ENCODE measurements at regions not wholly inside any gene's neighbourhood (a gene's known extent, or its start where the extent isn't known, plus 50 kb on each side); places are given as distances from the start of the nearest gene placed in this dataset.
A peak's percentile ranks its signal among the peaks of the same experiment; 100 is the strongest.
"Not testable (repeated sequence)": the region's sequence is repeated elsewhere in the genome, so short reads cannot be mapped to it uniquely, and the experiment has no call there.

GRCh38 chrX:136950211-136950610, 69.7 kb upstream of the RBMX start:
- TF ChIP-seq CTCF (IDR thresholded peaks at IDR 0.05; ENCODE audit: low read length, missing control alignments) = no peak
- H3K4me3 ChIP-seq (replicated peaks; ENCODE audit: low read depth, low read length) = no peak overlapping the region
- DNase-seq (ENCODE audit: low read depth) = no peak

DNA sequence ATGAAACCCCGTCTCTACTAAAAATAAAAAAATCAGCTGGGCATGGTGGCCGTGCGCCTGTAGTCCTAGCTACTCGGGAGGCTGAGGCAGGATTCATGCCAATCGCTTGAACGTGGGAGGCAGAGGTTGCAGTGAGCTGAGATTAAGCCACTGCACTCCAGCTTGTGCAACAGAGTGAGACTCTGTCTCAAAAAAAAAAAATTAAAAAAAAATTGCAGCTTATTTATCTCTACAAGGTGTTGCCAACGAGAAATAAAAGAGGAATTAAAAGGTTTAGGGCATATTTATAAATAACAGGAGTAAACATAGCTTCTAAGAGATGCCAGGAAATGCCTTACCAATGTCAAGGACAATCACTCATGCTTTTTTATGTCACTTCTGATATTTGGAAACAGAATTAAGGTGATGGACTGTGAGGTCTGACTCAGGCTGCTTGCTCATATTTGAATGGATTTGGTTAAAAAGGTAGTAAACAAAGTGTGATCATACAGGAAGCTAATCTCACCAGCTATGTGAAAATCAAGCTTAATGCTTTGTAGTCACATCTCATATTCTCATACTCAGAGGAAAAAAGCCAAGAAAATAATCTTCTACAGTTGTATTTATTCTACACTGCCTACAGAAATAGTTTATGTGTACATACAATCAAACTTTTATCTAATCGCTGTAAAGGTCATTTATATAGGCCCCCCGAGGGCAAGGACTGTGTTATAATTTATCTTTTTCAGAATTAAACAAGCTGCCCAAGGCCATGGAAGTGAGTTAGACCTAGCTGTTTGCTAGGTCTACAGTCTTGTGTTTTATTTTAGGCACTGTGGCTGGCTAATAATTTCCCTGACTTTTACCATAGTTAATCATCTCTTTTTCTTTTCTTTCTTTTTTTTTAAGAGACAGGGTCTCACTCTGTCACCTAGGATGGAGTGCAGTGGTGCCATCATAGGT, 61.1 kb upstream of the RBMX start:
- TF ChIP-seq CTCF (IDR thresholded peaks at IDR 0.05; ENCODE audit: low read length, missing control alignments) = no peak
- no peak overlapping the region for H3K4me3 ChIP-seq (replicated peaks; ENCODE audit: low read depth, low read length)
- DNase-seq (ENCODE audit: low read depth) = no peak

DNA sequence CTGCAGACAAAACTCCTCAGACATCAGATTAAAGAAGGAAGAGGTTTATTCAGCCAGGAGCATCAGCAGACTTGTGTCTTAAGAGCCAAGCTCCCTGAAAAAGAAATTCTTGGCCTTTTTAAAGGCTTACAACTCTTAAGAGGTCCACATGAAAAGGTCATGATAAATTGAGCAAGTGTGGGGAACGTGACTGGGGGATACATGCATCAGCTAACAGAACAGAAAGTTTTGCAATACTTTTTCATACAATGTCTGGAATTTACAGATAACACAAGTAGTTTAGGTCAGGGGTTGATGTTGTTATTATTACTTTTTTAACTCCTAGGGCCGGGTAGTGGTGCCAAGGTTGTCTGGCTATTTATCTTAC, 55.6 kb upstream of the RBMX start:
- no peak overlapping the region for H3K4me3 ChIP-seq (replicated peaks; ENCODE audit: low read depth, low read length)
- peak; percentile 52 for DNase-seq (ENCODE audit: low read depth)

DNA sequence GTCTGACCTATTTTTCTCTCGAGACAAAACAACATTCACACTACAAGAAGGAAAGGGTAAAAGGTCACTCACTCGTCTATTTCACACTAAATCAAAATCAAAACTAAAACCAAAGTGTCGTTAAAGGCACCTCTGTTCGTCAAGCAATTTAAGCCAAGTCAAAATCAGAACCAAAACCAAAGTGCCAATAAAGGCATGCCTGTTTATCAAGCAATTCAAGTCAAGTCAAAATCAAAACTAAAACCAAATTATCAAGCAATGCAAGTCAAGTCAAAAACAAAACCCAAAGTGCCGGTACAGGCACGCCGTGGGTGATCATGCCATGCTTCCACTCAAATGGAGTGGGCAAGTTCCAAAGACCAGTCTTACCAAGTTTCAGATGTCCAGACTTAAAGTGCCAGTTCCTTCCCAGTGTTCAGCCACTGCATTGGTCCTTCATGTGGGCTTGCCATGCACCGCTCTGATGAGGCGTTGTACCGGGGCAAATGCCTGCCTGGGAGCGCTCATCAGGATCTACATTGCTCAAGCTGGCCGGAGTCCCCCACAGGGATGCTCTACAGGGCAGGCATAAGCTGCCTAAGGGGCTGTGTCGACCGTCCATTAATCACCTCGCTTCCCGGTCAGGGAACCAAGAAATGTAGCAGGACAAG, 55.1 kb upstream of the RBMX start:
- not testable (repeated sequence) for DNase-seq (ENCODE audit: low read depth); H3K4me3 ChIP-seq (replicated peaks; ENCODE audit: low read depth, low read length)

More for the DNA sequence above, 55.6 kb upstream of the RBMX start:
- no peak for TF ChIP-seq CTCF (IDR thresholded peaks at IDR 0.05; ENCODE audit: low read length, missing control alignments)

DNA sequence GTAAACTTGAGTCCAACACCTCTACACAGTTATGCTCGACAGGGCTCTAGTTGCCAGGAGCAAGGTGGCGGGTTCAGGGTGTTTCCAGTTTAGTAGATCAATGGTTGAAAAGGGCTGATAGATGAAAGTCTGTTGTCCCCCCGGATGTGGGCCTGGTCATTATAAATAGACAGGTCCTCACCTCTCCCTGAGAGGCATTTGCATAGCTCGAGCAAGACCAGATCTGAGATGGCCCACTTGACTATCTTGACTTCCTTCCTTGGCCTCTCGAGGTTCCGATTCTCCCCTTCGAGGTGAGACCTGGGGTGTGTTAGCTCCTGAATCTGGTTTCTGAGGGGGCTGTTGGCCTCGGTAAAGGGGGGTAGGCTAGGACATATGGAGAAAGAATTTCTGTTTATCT, 54.1 kb upstream of the RBMX start:
- DNase-seq (ENCODE audit: low read depth); H3K4me3 ChIP-seq (replicated peaks; ENCODE audit: low read depth, low read length): not testable (repeated sequence)

DNA sequence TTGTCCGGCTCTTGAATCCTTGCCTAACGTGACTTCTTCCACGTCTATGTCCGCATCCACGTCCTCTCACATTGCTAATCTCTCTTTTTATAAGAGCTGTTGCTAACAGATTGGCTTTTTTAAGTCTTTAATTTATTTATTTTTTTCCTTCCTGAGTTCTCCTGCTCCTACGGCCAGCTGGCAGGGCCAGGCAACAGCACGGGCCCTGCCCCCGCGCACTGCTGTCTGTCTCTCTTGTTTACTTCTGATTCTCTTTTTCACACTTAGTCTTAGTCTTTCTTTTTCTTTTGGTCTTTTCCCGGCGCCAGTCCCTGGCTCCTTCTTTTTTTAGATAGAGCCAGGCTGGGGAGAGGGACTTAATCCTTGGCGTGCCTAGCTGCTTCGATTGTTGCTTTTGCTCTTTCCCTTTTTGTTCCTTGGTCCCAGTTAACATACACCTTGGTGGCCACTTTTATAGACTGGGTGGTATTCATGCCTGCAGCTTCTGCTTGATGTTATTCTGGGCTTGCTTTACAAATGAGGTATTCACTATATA, 53.2 kb upstream of the RBMX start:
- TF ChIP-seq CTCF (IDR thresholded peaks at IDR 0.05; ENCODE audit: low read length, missing control alignments) = no peak
- no peak overlapping the region for H3K4me3 ChIP-seq (replicated peaks; ENCODE audit: low read depth, low read length)
- DNase-seq (ENCODE audit: low read depth) = no peak

GRCh38 chrX:136931661-136932060, 51.1 kb upstream of the RBMX start:
- H3K4me3 ChIP-seq (replicated peaks; ENCODE audit: low read depth, low read length) = no peak overlapping the region
- TF ChIP-seq CTCF (IDR thresholded peaks at IDR 0.05; ENCODE audit: low read length, missing control alignments) = no peak
- no peak for DNase-seq (ENCODE audit: low read depth)
